HCT116 (cell line): ENCODE measurements at regions not wholly inside any gene's neighbourhood (a gene's known extent, or its start where the extent isn't known, plus 50 kb on each side); places are given as distances from the start of the nearest gene placed in this dataset.

Source experiments
- ATAC-seq: fragments of 200-7000 bp; cut with Tn5 transposase; 2 replicates; pipeline ENCODE4 v1.9.1; 2020; ENCODE audit warnings: mild to moderate bottlenecking, moderate library complexity
- BruUV-seq: library from RNA; stranded (reverse); fragments of 400-500 nt; replicated peaks from 2 replicates; lab custom pipeline; 2021; lab: Mats Ljungman, UMichigan
- CTCF ChIA-PET: fragments of 300-600 bp; sonication (Branson Sonifier 250); formaldehyde crosslinking; loops from one replicate; lab custom pipeline; 2021; ENCODE audit warnings: antibody characterized with exemption; lab: Charles Lee
- POLR2A ChIA-PET: fragments of 300-600, 350-600 bp; sonication (Branson Sonifier 250); formaldehyde crosslinking; loops from one replicate; lab custom pipeline; 2021; ENCODE audit warnings: antibody characterized with exemption; lab: Charles Lee
- RAD21 ChIA-PET, 2 experiments: fragments of 300-600 bp; sonication (Branson Sonifier 250); formaldehyde crosslinking; loops; one replicate each; lab custom pipeline; 2023; ENCODE audit warnings: low total read pairs in 2 of 2; ENCODE audit not compliant: uncharacterized antibody in 2 of 2, unreplicated experiment in 2 of 2, low non-redundant PET in 1 of 2; lab: Charles Lee
- DNase-seq: peaks from one replicate; pipeline ENCODE4 v3.0.0-alpha.2; 2010; ENCODE audit warnings: low read depth, low spot score
- H2AFZ ChIP-seq: fragments of 200-600 bp; shearing (Covaris generic), sonication (generic); 2 replicates; pipeline ENCODE4 v1.6.1; 2017; ENCODE audit warnings: low read depth, mixed run types, mixed read lengths, antibody characterized with exemption, low read length; ENCODE audit not compliant: poor library complexity, severe bottlenecking
- H3K27ac ChIP-seq: 2 replicates; pipeline ENCODE4 v1.5.1; 2012; ENCODE audit warnings: low read depth, low read length
- H3K27me3 ChIP-seq: fragments of 200-600 bp; sonication (generic); 2 replicates; pipeline ENCODE4 v1.6.1; 2016; ENCODE audit warnings: mixed run types, low read length, mixed read lengths; ENCODE audit not compliant: insufficient read depth
- H3K36me3 ChIP-seq, 2 experiments: fragments of 200-500 bp in 1 of 2; fragments of 200-600 bp in 1 of 2; sonication (Bioruptor generic) in 1 of 2; sonication (generic) in 1 of 2; 2 replicates each; pipeline versions ENCODE4 v1.5.1 to v1.6.1; 2014 to 2016; ENCODE audit warnings: low read length in 2 of 2, inconsistent platforms in 1 of 2, mixed read lengths in 1 of 2, mixed run types in 1 of 2; ENCODE audit not compliant: insufficient read depth in 2 of 2, control insufficient read depth in 1 of 2
- H3K4me1 ChIP-seq, 2 experiments: fragments of 200-600 bp in 1 of 2; sonication (generic) in 1 of 2; 2 replicates each; pipeline versions ENCODE4 v1.5.1 to v1.6.1; 2012 to 2017; ENCODE audit warnings: low read length in 2 of 2, inconsistent platforms in 1 of 2, mild to moderate bottlenecking in 1 of 2, mixed read lengths in 1 of 2, mixed run types in 1 of 2, moderate library complexity in 1 of 2; ENCODE audit not compliant: insufficient read depth in 2 of 2, control insufficient read depth in 1 of 2
- H3K4me2 ChIP-seq: fragments of 200-600 bp; sonication (generic); 2 replicates; pipeline ENCODE4 v1.6.1; 2017; ENCODE audit warnings: mixed run types, low read length, mixed read lengths
- H3K4me3 ChIP-seq, 2 experiments: fragments of 200-600 bp in 1 of 2; sonication (generic) in 1 of 2; replicated peaks in 1 of 2; 2 replicates each; pipeline ENCODE4 v1.5.1; 2011 to 2016; ENCODE audit warnings: low read length in 2 of 2, control low read depth in 1 of 2, low read depth in 1 of 2, mild to moderate bottlenecking in 1 of 2, mixed read lengths in 1 of 2, mixed run types in 1 of 2
- H3K79me2 ChIP-seq: fragments of 200-600 bp; sonication (generic); 2 replicates; pipeline ENCODE4 v1.6.1; 2017; ENCODE audit warnings: mild to moderate bottlenecking, mixed run types, low read length, moderate library complexity, mixed read lengths; ENCODE audit not compliant: insufficient read depth
- H3K9ac ChIP-seq: fragments of 200-600 bp; sonication (generic); 2 replicates; pipeline ENCODE4 v1.6.1; 2016; ENCODE audit warnings: low read length, mixed read lengths
- H3K9me2 ChIP-seq: fragments of 200-600 bp; sonication (generic), shearing (Covaris generic); 2 replicates; pipeline ENCODE4 v1.6.1; 2017; ENCODE audit warnings: mixed run types, mild to moderate bottlenecking, moderate library complexity; ENCODE audit not compliant: insufficient read depth
- H3K9me3 ChIP-seq, 2 experiments: fragments of 200-500 bp in 1 of 2; fragments of 200-600 bp in 1 of 2; sonication (Bioruptor generic) in 1 of 2; sonication (generic) in 1 of 2; 2 replicates each; pipeline ENCODE4 v1.6.1; 2014 to 2017; ENCODE audit warnings: low read length in 2 of 2, mixed read lengths in 2 of 2, inconsistent platforms in 1 of 2, low read depth in 1 of 2, mild to moderate bottlenecking in 1 of 2, mixed run types in 1 of 2, moderate library complexity in 1 of 2; ENCODE audit not compliant: control insufficient read depth in 1 of 2, insufficient read depth in 1 of 2
- H4K20me1 ChIP-seq: fragments of 200-600 bp; sonication (generic), shearing (Covaris generic); 2 replicates; pipeline ENCODE4 v1.6.1; 2017; ENCODE audit warnings: mixed run types, mild to moderate bottlenecking, moderate library complexity; ENCODE audit not compliant: insufficient read depth
- CBX3 ChIP-seq: IDR thresholded peaks from 2 replicates; pipeline ENCODE4 v1.6.1; 2012; ENCODE audit warnings: low read depth
- CEBPB ChIP-seq: IDR thresholded peaks from 2 replicates; pipeline ENCODE4 v1.6.1; 2012; ENCODE audit warnings: low read depth
- CTCF ChIP-seq, 3 experiments: fragments of 200-600 bp in 1 of 3; sonication (generic) in 1 of 3; IDR thresholded peaks in 2 of 3; conservative IDR thresholded peaks in 1 of 3; 2 replicates each; pipeline ENCODE4 v1.5.1; 2012 to 2017; ENCODE audit warnings: low read depth in 2 of 3, low read length in 2 of 3, antibody characterized with exemption in 1 of 3, borderline replicate concordance in 1 of 3, control low read depth in 1 of 3, mild to moderate bottlenecking in 1 of 3, mixed read lengths in 1 of 3, mixed run types in 1 of 3, moderate library complexity in 1 of 3; ENCODE audit not compliant: insufficient read depth in 1 of 3
- EGR1 ChIP-seq: IDR thresholded peaks from 2 replicates; pipeline ENCODE4 v1.6.1; 2012; ENCODE audit warnings: low read depth
- EZH2 ChIP-seq: fragments of 200-600 bp; sonication (generic); IDR thresholded peaks from 2 replicates; pipeline ENCODE4 v1.6.1; 2017; ENCODE audit warnings: antibody characterized with exemption, mixed run types
- EZH2phosphoT487 ChIP-seq: fragments of 200-600 bp; IDR thresholded peaks from 2 replicates; pipeline ENCODE4 v1.6.1; 2018; ENCODE audit warnings: antibody characterized with exemption, borderline replicate concordance
- FOSL1 ChIP-seq: IDR thresholded peaks from 2 replicates; pipeline ENCODE4 v1.6.1; 2012; ENCODE audit warnings: low read depth
- JUND ChIP-seq: IDR thresholded peaks from 2 replicates; pipeline ENCODE4 v1.6.1; 2012
- POLR2A ChIP-seq: IDR thresholded peaks from 2 replicates; pipeline ENCODE4 v1.7.0; 2011; ENCODE audit warnings: borderline replicate concordance; ENCODE audit not compliant: insufficient read depth, insufficient read length; ENCODE audit errors: extremely low read depth
- RAD21 ChIP-seq: IDR thresholded peaks from 2 replicates; pipeline ENCODE4 v1.6.1; 2012; ENCODE audit warnings: low read depth, mild to moderate bottlenecking
- SIN3A ChIP-seq: IDR thresholded peaks from 2 replicates; pipeline ENCODE4 v1.6.1; 2012; ENCODE audit warnings: low read depth
- YY1 ChIP-seq: IDR thresholded peaks from 2 replicates; pipeline ENCODE4 v1.6.1; 2011; ENCODE audit warnings: low read length, low read depth, moderate library complexity, mild to moderate bottlenecking; ENCODE audit not compliant: insufficient replicate concordance; ENCODE audit errors: extremely low read depth
- ZFX ChIP-seq: fragments of 450-650 bp; IDR thresholded peaks from 2 replicates; pipeline ENCODE4 v1.6.1; 2017
- ZNF274 ChIP-seq: fragments of 200-500 bp; sonication (Bioruptor generic); IDR thresholded peaks from 2 replicates; pipeline ENCODE4 v1.6.1; 2014; ENCODE audit warnings: mild to moderate bottlenecking, low read depth, low read length, inconsistent platforms
- intact Hi-C: fragments of 100-400 bp; cut with micrococcal nuclease; formaldehyde crosslinking; loops from 2 replicates; pipeline ENCODE4 v1.10.0; 2022
- TF ChIP-seq, protein P1 (sequence below): IDR thresholded peaks from 2 replicates; pipeline ENCODE4 v1.6.1; 2012

GRCh38 chr5:127229185-127229889, 61.3 kb upstream of the MEGF10 start:
- no peak for DNase-seq

DNA sequence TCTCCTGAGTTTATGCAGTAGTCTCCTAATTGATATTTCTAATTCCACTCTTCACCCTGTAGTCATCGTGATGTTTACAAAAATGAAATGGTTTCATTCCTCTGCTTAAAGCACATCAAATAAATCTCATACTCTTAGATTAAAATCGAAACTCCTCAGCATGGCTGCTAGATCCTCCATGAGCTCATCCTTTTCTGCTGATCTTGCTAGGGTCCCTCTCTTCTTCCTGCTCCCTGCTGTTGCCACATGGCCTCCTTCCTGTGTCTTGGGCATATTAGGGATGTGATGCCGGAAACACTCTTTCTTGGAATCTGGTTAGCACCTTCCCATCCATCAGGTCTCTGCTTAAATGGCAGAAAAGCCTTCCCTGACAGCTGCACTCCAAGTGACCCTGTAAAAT, 59.5 kb upstream of the MEGF10 start:
- H3K27ac ChIP-seq, result no peak overlapping the region
- no peaks in the 10 kb centered on the region for H3K9me3 ChIP-seq
- H3K27me3 ChIP-seq, result no peaks in the 10 kb centered on the region
- intact Hi-C loops, result no loop called here
- TF ChIP-seq EZH2 (no peak), FOSL1 (no peak), ZNF274 (no peak), JUND (no peak), CBX3 (no peak), EGR1 (no peak), POLR2A (no peak), CTCF (IDR thresholded peaks at IDR 0.05 in 2 of 3, conservative IDR thresholded peaks at IDR 0.05 in 1 of 3; ENCODE audit: borderline replicate concordance in 1 of 3, insufficient read depth in 1 of 3, low read depth in 2 of 3, low read length in 2 of 3) (no peak), EZH2phosphoT487 (no peak), CEBPB (no peak), SIN3A (no peak), ZFX (no peak), YY1 (no peak), RAD21 (no peak)
- TF ChIP-seq, protein P1, sequence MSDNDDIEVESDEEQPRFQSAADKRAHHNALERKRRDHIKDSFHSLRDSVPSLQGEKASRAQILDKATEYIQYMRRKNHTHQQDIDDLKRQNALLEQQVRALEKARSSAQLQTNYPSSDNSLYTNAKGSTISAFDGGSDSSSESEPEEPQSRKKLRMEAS, result no peak
- TF ChIP-seq, all 23 proteins: peak for 0
- Histone ChIP-seq H2AFZ (no peak overlapping the region), H3K4me2 (no peak overlapping the region), H3K4me3 (no peak overlapping the region), H3K36me3 (no peaks in the 10 kb centered on the region), H3K4me1 (no peaks in the 10 kb centered on the region), H3K9ac (no peak overlapping the region), H3K9me2 (no peaks in the 10 kb centered on the region), H4K20me1 (no peaks in the 10 kb centered on the region), H3K79me2 (no peaks in the 10 kb centered on the region)
- DNase-seq, result no peak
- ChIA-PET RAD21 (no interaction called here), CTCF (no interaction called here), POLR2A (no interaction called here)
- BruUV-seq, result no TSS peak
- no peak for ATAC-seq

More at GRCh38 chr5:127229185-127229889, 61.3 kb upstream of the MEGF10 start:
- no peaks in the 10 kb centered on the region for H4K20me1 ChIP-seq
- no peak overlapping the region for H3K4me2 ChIP-seq
- no peak overlapping the region for H3K9ac ChIP-seq
- ChIA-PET POLR2A (no interaction called here), CTCF (no interaction called here), RAD21 (no interaction called here)
- no peaks in the 10 kb centered on the region for H3K9me2 ChIP-seq
- no TSS peak for BruUV-seq
- H3K27me3 ChIP-seq, result no peaks in the 10 kb centered on the region
- TF ChIP-seq EGR1, result no peak
- no peak for TF ChIP-seq CBX3
- TF ChIP-seq ZNF274, result no peak
- no peaks in the 10 kb centered on the region for H3K79me2 ChIP-seq
- no peak overlapping the region for H3K27ac ChIP-seq
- no peak for ATAC-seq
- H2AFZ ChIP-seq, result no peak overlapping the region
- H3K4me3 ChIP-seq, result no peak overlapping the region
- H3K9me3 ChIP-seq, result no peaks in the 10 kb centered on the region
- intact Hi-C loops, result no loop called here
- no peaks in the 10 kb centered on the region for H3K4me1 ChIP-seq
- H3K36me3 ChIP-seq, result no peaks in the 10 kb centered on the region
